Endothelial cell of umbilical vein (primary cell): ENCODE measurements at regions not wholly inside any gene's neighbourhood (a gene's known extent, or its start where the extent isn't known, plus 50 kb on each side); places are given as distances from the start of the nearest gene placed in this dataset.

Experiments
- BruUV-seq: library from RNA; stranded (reverse); fragments of 400-500 nt; replicated peaks from 2 replicates; lab custom pipeline; 2021; lab: Mats Ljungman, UMichigan
- CTCF ChIA-PET: fragments of 300-600, 350-600 bp; sonication (Branson Sonifier 250); formaldehyde crosslinking; loops from one replicate; lab custom pipeline; 2021; ENCODE audit warnings: antibody characterized with exemption, inconsistent platforms; lab: Charles Lee
- POLR2A ChIA-PET: fragments of 300-600, 350-600 bp; sonication (Branson Sonifier 250); formaldehyde crosslinking; loops from one replicate; lab custom pipeline; 2021; ENCODE audit warnings: antibody characterized with exemption, inconsistent platforms; lab: Charles Lee
- DNase-seq: peaks from one replicate; pipeline ENCODE4 v3.0.0-alpha.2; 2011; ENCODE audit warnings: low read depth, low spot score
- FAIRE-seq: peaks from 2 replicates; lab custom pipeline; 2011; peaks lifted over from hg19 to GRCh38; lab: Jason Lieb, UNC
- H2AFZ ChIP-seq: 2 replicates; pipeline ENCODE4 v1.6.0; 2012; ENCODE audit warnings: low read depth, low read length, control low read depth, inconsistent platforms
- H3K27ac ChIP-seq: 2 replicates; pipeline ENCODE4 v1.5.1; 2011; ENCODE audit warnings: low read depth, mild to moderate bottlenecking, control low read depth, low read length, moderate library complexity; ENCODE audit not compliant: insufficient read depth
- H3K27me3 ChIP-seq, 2 experiments: 2 replicates each; pipeline versions ENCODE4 v1.6.0 to v1.6.1; 2011; ENCODE audit warnings: low read length in 2 of 2, mixed read lengths in 1 of 2; ENCODE audit not compliant: control insufficient read depth in 2 of 2, insufficient read depth in 2 of 2
- H3K36me3 ChIP-seq, 2 experiments: 2 replicates in 1 of 2; 3 replicates in 1 of 2; pipeline ENCODE4 v1.5.1; 2011; ENCODE audit warnings: low read length in 2 of 2, mild to moderate bottlenecking in 1 of 2, moderate library complexity in 1 of 2; ENCODE audit not compliant: control insufficient read depth in 2 of 2, insufficient read depth in 2 of 2; ENCODE audit errors: extremely low read depth in 1 of 2
- H3K4me1 ChIP-seq: 3 replicates; pipeline ENCODE4 v1.5.1; 2011; ENCODE audit warnings: mild to moderate bottlenecking, low read length; ENCODE audit not compliant: control insufficient read depth, insufficient read depth; ENCODE audit errors: extremely low read depth
- H3K4me2 ChIP-seq: 2 replicates; pipeline ENCODE4 v1.6.1; 2011; ENCODE audit warnings: low read length, control low read depth, mixed read lengths; ENCODE audit not compliant: insufficient read depth
- H3K4me3 ChIP-seq, 3 experiments: fragments of 200-600 bp in 1 of 3; sonication (generic), shearing (Covaris generic) in 1 of 3; replicated peaks in 1 of 3; 2 replicates each; pipeline ENCODE4 v1.5.1; 2011 to 2016; ENCODE audit warnings: control low read depth in 3 of 3, low read length in 3 of 3, mild to moderate bottlenecking in 2 of 3, inconsistent platforms in 1 of 3, low read depth in 1 of 3, moderate library complexity in 1 of 3; ENCODE audit not compliant: insufficient read depth in 1 of 3
- H3K79me2 ChIP-seq: 2 replicates; pipeline ENCODE4 v1.6.0; 2012; ENCODE audit warnings: low read length, inconsistent platforms; ENCODE audit not compliant: control insufficient read depth, insufficient read depth
- H3K9ac ChIP-seq: replicated peaks from 2 replicates; pipeline ENCODE3; 2011; ENCODE audit warnings: low read length, control low read depth; ENCODE audit not compliant: insufficient read depth; ENCODE audit errors: extremely low read depth
- H3K9me1 ChIP-seq: replicated peaks from 3 replicates; pipeline ENCODE4 v1.6.0; 2011; ENCODE audit warnings: mild to moderate bottlenecking, low read length; ENCODE audit not compliant: control insufficient read depth, insufficient read depth; ENCODE audit errors: extremely low read depth
- H3K9me3 ChIP-seq: replicated peaks from 2 replicates; pipeline ENCODE4 v1.5.1; 2012; ENCODE audit warnings: low read length, inconsistent platforms; ENCODE audit not compliant: control insufficient read depth, insufficient read depth
- H4K20me1 ChIP-seq: replicated peaks from 2 replicates; pipeline ENCODE3; 2011; ENCODE audit warnings: mild to moderate bottlenecking, low read length; ENCODE audit not compliant: control insufficient read depth, insufficient read depth; ENCODE audit errors: extremely low read depth
- CTCF ChIP-seq, 2 donors: IDR thresholded peaks; 1 replicate in 1 of 2; 2 replicates in 1 of 2; pipeline ENCODE4 v1.5.1; 2011; ENCODE audit warnings: low read length in 2 of 2, mild to moderate bottlenecking in 2 of 2, moderate library complexity in 2 of 2, control low read depth in 1 of 2, inconsistent platforms in 1 of 2, low read depth in 1 of 2; ENCODE audit not compliant: insufficient read depth in 1 of 2; ENCODE audit errors: extremely low read depth in 1 of 2
- EZH2 ChIP-seq: IDR thresholded peaks from 2 replicates; pipeline ENCODE4 v1.6.1; 2012; ENCODE audit warnings: borderline replicate concordance, low read depth, mild to moderate bottlenecking, moderate library complexity, low read length, inconsistent platforms; ENCODE audit not compliant: severe bottlenecking
- FOS ChIP-seq: IDR thresholded peaks from 2 replicates; pipeline ENCODE4 v1.6.1; 2011; ENCODE audit warnings: mild to moderate bottlenecking, low read length, moderate library complexity, borderline replicate concordance; ENCODE audit not compliant: insufficient read depth
- GATA2 ChIP-seq: IDR thresholded peaks from 2 replicates; pipeline ENCODE4 v1.7.0; 2011; ENCODE audit warnings: low read depth, mild to moderate bottlenecking, moderate library complexity, mixed read lengths, low read length; ENCODE audit not compliant: insufficient read length, insufficient read depth
- JUN ChIP-seq: IDR thresholded peaks from 2 replicates; pipeline ENCODE4 v1.6.1; 2011; ENCODE audit warnings: borderline replicate concordance, low read depth; ENCODE audit not compliant: insufficient read length, insufficient read depth
- POLR2A ChIP-seq: IDR thresholded peaks from 2 replicates; pipeline ENCODE4 v1.6.1; 2012; ENCODE audit warnings: low read depth, mild to moderate bottlenecking, control low read depth, low read length
- POLR2AphosphoS5 ChIP-seq: IDR thresholded peaks from 2 replicates; pipeline ENCODE4 v1.6.1; 2012; ENCODE audit warnings: low read depth, mild to moderate bottlenecking, control low read depth, low read length, moderate library complexity; ENCODE audit not compliant: insufficient read depth
- dilution Hi-C: fragments of 300-500 bp; cut with MboI; formaldehyde crosslinking; loops from one replicate; pipeline ENCODE4 v1.15.0; 2019; ENCODE audit warnings: low sequenced_read_pairs; ENCODE audit not compliant: extremely low pct_ligation_motif_present
- intact Hi-C: fragments of 100-400 bp; cut with micrococcal nuclease; formaldehyde crosslinking; loops from one replicate; pipeline ENCODE4 v1.10.0; 2022
- TF ChIP-seq, protein P1 (sequence below): IDR thresholded peaks from 2 replicates; pipeline ENCODE4 v1.6.1; 2011; ENCODE audit not compliant: insufficient read depth, insufficient read length

- Histone ChIP-seq H3K9ac (no peak overlapping the region), H3K79me2 (no peaks in the 10 kb centered on the region), H3K36me3 (no peaks in the 10 kb centered on the region), H3K9me3 (no peaks in the 10 kb centered on the region), H3K4me1 (no peaks in the 10 kb centered on the region), H3K4me3 (no peak overlapping the region), H2AFZ (no peak overlapping the region), H3K9me1 (no peaks in the 10 kb centered on the region), H3K4me2 (no peak overlapping the region), H3K27me3 (no peaks in the 10 kb centered on the region), H3K27ac (no peak overlapping the region), H4K20me1 (no peaks in the 10 kb centered on the region)
- dilution Hi-C loops (no loop called here), intact Hi-C loops (no loop called here)
- BruUV-seq, result no TSS peak
- CTCF ChIA-PET, result interaction anchor here (1.0 to 1.5 kb wide), 2 partner anchors 10 to 24 kb away, joined by 3 to 4 read pairs; no protein-coding TSS in a partner anchor
- DNase-seq (no peak), FAIRE-seq (no peak)
- POLR2A ChIA-PET, result no interaction called here
- TF ChIP-seq FOS (no peak), POLR2A (no peak), EZH2 (no peak), GATA2 (no peak), JUN (no peak), CTCF (IDR thresholded peaks at IDR 0.05; ENCODE audit: extremely low read depth in 1 of 2, insufficient read depth in 1 of 2, low read depth in 1 of 2, low read length in 2 of 2) (no peak), POLR2AphosphoS5 (no peak)
- TF ChIP-seq, protein P1, sequence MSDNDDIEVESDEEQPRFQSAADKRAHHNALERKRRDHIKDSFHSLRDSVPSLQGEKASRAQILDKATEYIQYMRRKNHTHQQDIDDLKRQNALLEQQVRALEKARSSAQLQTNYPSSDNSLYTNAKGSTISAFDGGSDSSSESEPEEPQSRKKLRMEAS, result no peak
These were observed 137.1 kb upstream of the PIEZO2 start for GRCh38 chr18:11286431-11286830.
